IPS-20b (cell line): ENCODE measurements at regions not wholly inside any gene's neighbourhood (a gene's known extent, or its start where the extent isn't known, plus 50 kb on each side); places are given as distances from the start of the nearest gene placed in this dataset.
"Not testable (repeated sequence)": the region's sequence is repeated elsewhere in the genome, so short reads cannot be mapped to it uniquely, and the experiment has no call there.

Experiments used
- H3K27ac ChIP-seq: one replicate; pipeline ENCODE4 v1.5.1; 2013; ENCODE audit warnings: low read length
- H3K27me3 ChIP-seq: 2 replicates; pipeline ENCODE4 v1.6.1; 2013; ENCODE audit warnings: mild to moderate bottlenecking, low read length, inconsistent platforms; ENCODE audit not compliant: insufficient read depth
- H3K36me3 ChIP-seq: 2 replicates; pipeline ENCODE4 v1.6.1; 2013; ENCODE audit warnings: low read depth, mild to moderate bottlenecking, inconsistent platforms, low read length, moderate library complexity; ENCODE audit not compliant: insufficient read depth
- H3K4me1 ChIP-seq: 2 replicates; pipeline ENCODE4 v1.6.1; 2013; ENCODE audit warnings: mild to moderate bottlenecking, control low read depth, inconsistent platforms, low read length, moderate library complexity; ENCODE audit not compliant: insufficient read depth
- H3K4me3 ChIP-seq: 2 replicates; pipeline ENCODE4 v1.5.1; 2013; ENCODE audit warnings: mild to moderate bottlenecking, low read length, inconsistent platforms
- H3K9ac ChIP-seq: 2 replicates; pipeline ENCODE4 v1.6.1; 2013; ENCODE audit warnings: low read depth, mild to moderate bottlenecking, inconsistent platforms, low read length, moderate library complexity
- H3K9me3 ChIP-seq: 2 replicates; pipeline ENCODE4 v1.6.1; 2013; ENCODE audit warnings: mild to moderate bottlenecking, low read depth, low read length, inconsistent platforms; ENCODE audit not compliant: insufficient read depth

DNA sequence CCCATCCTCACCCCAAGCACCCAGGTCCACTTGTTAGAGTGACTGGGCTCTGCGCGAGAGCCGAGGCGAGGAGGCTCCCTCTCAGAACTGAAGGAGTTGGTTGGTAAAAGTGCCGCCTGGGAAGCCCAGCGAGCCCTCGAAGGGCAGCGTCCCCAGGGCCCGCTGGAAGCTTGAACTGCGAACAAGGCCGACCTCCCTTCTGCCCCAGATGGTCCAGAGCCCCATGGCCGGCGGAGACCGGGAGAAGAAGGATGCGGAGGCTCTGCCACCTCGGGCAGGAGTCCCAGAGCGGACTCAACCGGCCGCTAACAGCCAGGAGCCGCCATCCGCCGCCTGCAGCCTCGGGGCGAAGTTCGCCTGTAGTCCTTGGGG, 116.3 kb upstream of the TEX13C start:
- Histone ChIP-seq H3K27ac (no peak overlapping the region), H3K27me3 (peaks cover 35% of the 10 kb centered on the region), H3K4me3 (peak overlapping the region; percentile 78; the same call in 1 of the 2 replicates)

GRCh38 chrX:125203737-125204578, 115.7 kb upstream of the TEX13C start:
- Histone ChIP-seq H3K9ac (no peak overlapping the region), H3K4me1 (peaks cover 6% of the 10 kb centered on the region), H3K36me3 (no peaks in the 10 kb centered on the region), H3K27me3 (peaks cover 35% of the 10 kb centered on the region), H3K4me3 (peak overlapping the region; percentile 78), H3K27ac (no peak overlapping the region), H3K9me3 (no peaks in the 10 kb centered on the region)

More for the DNA sequence above, 116.3 kb upstream of the TEX13C start:
- peaks cover under 1% of the 10 kb centered on the region for H3K4me1 ChIP-seq
- no peak overlapping the region for H3K9ac ChIP-seq
- no peaks in the 10 kb centered on the region for H3K9me3 ChIP-seq
- H3K36me3 ChIP-seq = no peaks in the 10 kb centered on the region

GRCh38 chrX:125204681-125205132, 115.0 kb upstream of the TEX13C start:
- H3K9ac ChIP-seq = peak overlapping the region; percentile 37; the same call in 1 of the 2 replicates
- H3K4me3 ChIP-seq = peak overlapping the region; percentile 78
- no peaks in the 10 kb centered on the region for H3K36me3 ChIP-seq
- H3K9me3 ChIP-seq = no peaks in the 10 kb centered on the region
- H3K4me1 ChIP-seq = peaks cover 9% of the 10 kb centered on the region
- H3K27me3 ChIP-seq = peaks cover 35% of the 10 kb centered on the region
- no peak overlapping the region for H3K27ac ChIP-seq

GRCh38 chrX:125205133-125205917, 114.3 kb upstream of the TEX13C start:
- Histone ChIP-seq H3K36me3 (no peaks in the 10 kb centered on the region), H3K4me1 (peaks cover 12% of the 10 kb centered on the region), H3K9me3 (no peaks in the 10 kb centered on the region), H3K4me3 (peak overlapping the region; percentile 78), H3K27ac (no peak overlapping the region), H3K27me3 (peaks cover 35% of the 10 kb centered on the region), H3K9ac (peak overlapping the region; percentile 63; the same call in 1 of the 2 replicates)

DNA sequence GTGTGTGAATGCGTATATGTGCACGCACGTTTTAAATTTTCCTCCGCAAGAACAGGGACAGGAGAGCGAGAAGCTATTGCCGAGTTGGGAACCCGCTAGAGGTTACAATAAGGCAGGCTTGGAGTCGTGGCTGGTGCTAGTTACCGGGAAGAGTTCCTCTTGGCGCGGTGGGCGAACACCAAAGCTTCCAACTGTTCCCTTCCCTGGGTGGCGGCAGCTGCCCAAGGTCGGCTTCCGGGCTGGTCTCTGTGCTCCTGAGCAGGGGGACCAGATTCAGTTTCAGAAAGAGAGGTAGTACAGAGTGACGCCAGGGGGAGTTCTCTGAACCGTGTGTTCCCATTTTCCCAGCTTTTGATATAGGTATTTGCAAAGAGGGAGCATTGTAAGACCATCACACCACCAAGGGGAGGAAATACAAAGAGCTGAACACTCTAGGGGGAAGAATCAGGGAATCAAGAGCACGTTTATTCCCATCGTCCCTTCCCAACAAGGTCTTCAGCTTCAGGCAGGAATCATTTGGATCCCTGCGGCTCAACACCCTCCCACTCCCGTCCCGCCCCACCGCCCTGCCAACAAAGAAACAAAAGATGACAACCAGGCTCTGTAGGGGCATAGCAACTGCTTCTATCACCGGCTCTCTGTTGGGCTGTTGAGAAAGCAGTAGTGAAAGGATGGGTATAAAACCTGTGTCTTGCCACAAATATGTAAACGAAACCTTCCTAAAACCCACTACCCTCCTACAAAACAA, 113.6 kb upstream of the TEX13C start:
- Histone ChIP-seq H3K4me1 (peaks cover 12% of the 10 kb centered on the region), H3K27ac (no peak overlapping the region), H3K36me3 (no peaks in the 10 kb centered on the region), H3K9ac (peak overlapping the region; percentile 63; the same call in 1 of the 2 replicates), H3K27me3 (peaks cover 29% of the 10 kb centered on the region), H3K4me3 (peak overlapping the region; percentile 78), H3K9me3 (no peaks in the 10 kb centered on the region)

- no peaks in the 10 kb centered on the region for H3K36me3 ChIP-seq
- H3K4me1 ChIP-seq = peaks cover 12% of the 10 kb centered on the region
- no peaks in the 10 kb centered on the region for H3K9me3 ChIP-seq
- no peaks in the 10 kb centered on the region for H3K27me3 ChIP-seq
- H3K27ac ChIP-seq = no peak overlapping the region
- H3K9ac ChIP-seq = no peak overlapping the region
- no peak overlapping the region for H3K4me3 ChIP-seq
Measured at GRCh38 chrX:125210146-125210545, 109.5 kb upstream of the TEX13C start.

DNA sequence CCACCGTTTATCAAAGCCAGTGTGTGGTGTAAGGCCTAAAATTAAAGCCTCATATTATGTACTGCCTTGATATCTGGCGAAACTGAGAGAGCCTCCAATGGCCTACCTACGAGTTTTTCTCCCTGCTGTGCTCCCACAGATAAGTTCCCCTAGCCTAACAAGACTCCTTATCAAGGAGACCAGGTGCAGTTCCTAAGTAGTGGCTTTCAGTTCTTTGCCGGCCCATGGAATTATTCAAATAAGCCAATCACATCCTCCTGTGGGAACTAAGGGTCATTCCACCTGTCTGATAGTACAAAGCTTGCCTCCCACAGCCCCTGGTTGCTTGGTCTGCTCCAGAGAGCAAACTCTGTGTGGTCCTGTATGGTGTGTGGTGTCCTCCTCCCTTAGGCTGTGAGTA, 99.8 kb upstream of the TEX13C start:
- Histone ChIP-seq H3K4me3 (no peak overlapping the region), H3K9ac (no peak overlapping the region), H3K4me1 (no peaks in the 10 kb centered on the region), H3K27me3 (no peaks in the 10 kb centered on the region), H3K36me3 (no peaks in the 10 kb centered on the region), H3K9me3 (no peaks in the 10 kb centered on the region), H3K27ac (no peak overlapping the region)

- H3K9me3 ChIP-seq = no peaks in the 10 kb centered on the region
- no peak overlapping the region for H3K27ac ChIP-seq
- no peaks in the 10 kb centered on the region for H3K4me1 ChIP-seq
- H3K27me3 ChIP-seq = no peaks in the 10 kb centered on the region
- no peak overlapping the region for H3K4me3 ChIP-seq
- H3K9ac ChIP-seq = no peak overlapping the region
- H3K36me3 ChIP-seq = no peaks in the 10 kb centered on the region
Measured at GRCh38 chrX:125236955-125237354, 82.7 kb upstream of the TEX13C start.

- Histone ChIP-seq H3K9me3 (no peaks in the 10 kb centered on the region), H3K27me3 (no peaks in the 10 kb centered on the region), H3K27ac (no peak overlapping the region), H3K4me1 (no peaks in the 10 kb centered on the region), H3K9ac (no peak overlapping the region), H3K4me3 (no peak overlapping the region), H3K36me3 (no peaks in the 10 kb centered on the region)
Measured at GRCh38 chrX:125248931-125249330, 70.7 kb upstream of the TEX13C start.

DNA sequence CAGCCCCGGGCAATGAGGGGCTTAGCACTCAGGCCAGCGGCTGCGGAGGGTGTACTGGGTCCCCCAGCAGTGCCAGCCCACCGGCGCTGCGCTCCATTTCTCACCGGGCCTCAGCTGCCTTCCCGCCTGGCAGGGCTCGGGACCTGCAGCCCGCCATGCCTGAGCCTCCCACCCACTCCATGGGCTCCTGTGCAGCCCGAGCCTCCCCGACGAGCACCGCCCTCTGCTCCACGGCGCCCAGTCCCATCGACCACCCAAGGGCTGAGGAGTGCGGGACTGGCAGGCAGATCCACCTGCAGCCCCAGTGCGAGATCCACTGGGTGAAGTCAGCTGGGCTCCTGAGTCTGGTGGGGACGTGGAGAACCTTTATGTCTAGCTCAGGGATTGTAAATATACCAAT, 63.9 kb upstream of the TEX13C start:
- H3K27ac ChIP-seq, H3K27me3 ChIP-seq, H3K4me1 ChIP-seq, H3K9me3 ChIP-seq, H3K36me3 ChIP-seq, H3K9ac ChIP-seq, H3K4me3 ChIP-seq: not testable (repeated sequence)

- Histone ChIP-seq H3K4me1 (no peaks in the 10 kb centered on the region), H3K9me3 (peaks cover 10% of the 10 kb centered on the region; the same call in 1 of the 2 replicates), H3K27ac (no peak overlapping the region), H3K36me3 (no peaks in the 10 kb centered on the region), H3K27me3 (no peaks in the 10 kb centered on the region), H3K9ac (no peak overlapping the region), H3K4me3 (no peak overlapping the region)
Measured at GRCh38 chrX:125262836-125263235, 56.8 kb upstream of the TEX13C start.
